Tibial nerve (tissue), 4 donors: ENCODE measurements at regions not wholly inside any gene's neighbourhood (a gene's known extent, or its start where the extent isn't known, plus 50 kb on each side); places are given as distances from the start of the nearest gene placed in this dataset.

Source experiments
- DNase-seq, 2 donors: peaks; one replicate each; pipeline ENCODE4 v3.0.0-alpha.2; 2019; ENCODE audit warnings: low spot score in 2 of 2
- H3K27ac ChIP-seq, 4 donors: fragments of 200-600 bp; sonication (generic) in 3 of 4; one replicate each; pipeline ENCODE4 v1.5.1; 2017 to 2019; ENCODE audit warnings: mild to moderate bottlenecking in 1 of 4
- H3K27me3 ChIP-seq, 2 donors: fragments of 200-600 bp; sonication (generic) in 1 of 2; one replicate each; pipeline versions ENCODE4 v1.5.1 to v1.6.0; 2017 to 2019
- H3K36me3 ChIP-seq, 3 donors: fragments of 200-600 bp; sonication (generic); one replicate each; pipeline ENCODE4 v1.5.1; 2018 to 2019
- H3K4me1 ChIP-seq, 4 donors: fragments of 200-600 bp; sonication (generic) in 3 of 4; one replicate each; pipeline ENCODE4 v1.5.1; 2017 to 2019
- H3K4me3 ChIP-seq, 4 donors: fragments of 200-600 bp; sonication (generic) in 3 of 4; one replicate each; pipeline ENCODE4 v1.5.1; 2017 to 2019; ENCODE audit warnings: mild to moderate bottlenecking in 1 of 4, moderate library complexity in 1 of 4
- H3K9me3 ChIP-seq, 4 donors: fragments of 200-600 bp; sonication (generic) in 3 of 4; one replicate each; pipeline ENCODE4 v1.5.1; 2017 to 2019
- CTCF ChIP-seq, 5 experiments: fragments of 200-600 bp in 3 of 5; fragments of 450-650 bp in 2 of 5; sonication (generic) in 3 of 5; IDR thresholded peaks; one replicate each; pipeline ENCODE4 v1.5.1; 2016 to 2019; ENCODE audit warnings: antibody characterized with exemption in 5 of 5, mild to moderate bottlenecking in 3 of 5, moderate library complexity in 2 of 5
- EP300 ChIP-seq, 2 donors: sonication (generic); formaldehyde crosslinking; IDR thresholded peaks; one replicate each; pipeline ENCODE4 v1.6.1; 2017; ENCODE audit warnings: antibody characterized with exemption in 2 of 2, mild to moderate bottlenecking in 1 of 2
- POLR2A ChIP-seq, 2 donors: fragments of 450-650 bp; IDR thresholded peaks; one replicate each; pipeline ENCODE4 v1.6.1; 2017; ENCODE audit warnings: antibody characterized with exemption in 2 of 2, mild to moderate bottlenecking in 2 of 2, moderate library complexity in 2 of 2
- WGBS, 2 donors: methylation state at CpG; one replicate each; pipeline ENCODE4 v1.1.5; 2018; 5-methylcytosine and 5-hydroxymethylcytosine counted together

GRCh38 chr11:13206086-13206640 lies 71.4 kb upstream of the BMAL1 start:
- TF ChIP-seq EP300 (IDR thresholded peaks at IDR 0.05) (no peak), CTCF (IDR thresholded peaks at IDR 0.05) (no peak), POLR2A (IDR thresholded peaks at IDR 0.05) (no peak)
- Histone ChIP-seq H3K4me1 (peaks cover 0 to 55% (median 25%) of the 10 kb centered on the region in 4 donors), H3K9me3 (peaks cover 0 to 2% (median 0%) of the 10 kb centered on the region in 4 donors), H3K36me3 (no peaks in the 10 kb centered on the region), H3K4me3 (no peak overlapping the region), H3K27me3 (no peaks in the 10 kb centered on the region), H3K27ac (peak overlapping the region in 2 of 4 donors; percentile 85 to 88)
- 60 to 96% methylated on average over 6 of the region's 6 CpGs for WGBS, 2 donors
- DNase-seq, result no peak

GRCh38 chr11:13207270-13207664 lies 70.3 kb upstream of the BMAL1 start:
- Histone ChIP-seq H3K36me3 (no peaks in the 10 kb centered on the region), H3K9me3 (no peaks in the 10 kb centered on the region), H3K27me3 (no peaks in the 10 kb centered on the region), H3K4me3 (peak overlapping the region in 2 of 4 donors; percentile 32 to 45), H3K27ac (peak overlapping the region; percentile 16 to 88 (median 74)), H3K4me1 (peaks cover 0 to 55% (median 25%) of the 10 kb centered on the region in 4 donors)
- DNase-seq, result no peak
- TF ChIP-seq POLR2A (IDR thresholded peaks at IDR 0.05) (no peak), CTCF (IDR thresholded peaks at IDR 0.05) (peak in 1 of 5 experiments; percentile 8), EP300 (IDR thresholded peaks at IDR 0.05) (no peak)
- WGBS, 2 donors, result 63 to 67% methylated on average over 3 of the region's 3 CpGs

- Histone ChIP-seq H3K27me3 (no peaks in the 10 kb centered on the region), H3K27ac (peak overlapping the region; percentile 16 to 88 (median 74)), H3K4me1 (peaks cover 0 to 55% (median 25%) of the 10 kb centered on the region in 4 donors), H3K36me3 (no peaks in the 10 kb centered on the region), H3K4me3 (peak overlapping the region in 3 of 4 donors; percentile 27 to 45 (median 32)), H3K9me3 (no peaks in the 10 kb centered on the region)
- WGBS, 2 donors, result 18% methylated on average over 16 of the region's 16 CpGs
- peak; percentile 14 to 27 for DNase-seq
- TF ChIP-seq POLR2A (IDR thresholded peaks at IDR 0.05), result no peak
- peak in 1 of 2 donors; percentile 86 for TF ChIP-seq EP300 (IDR thresholded peaks at IDR 0.05)
These were observed 69.7 kb upstream of the BMAL1 start for GRCh38 chr11:13207665-13208594.

DNA sequence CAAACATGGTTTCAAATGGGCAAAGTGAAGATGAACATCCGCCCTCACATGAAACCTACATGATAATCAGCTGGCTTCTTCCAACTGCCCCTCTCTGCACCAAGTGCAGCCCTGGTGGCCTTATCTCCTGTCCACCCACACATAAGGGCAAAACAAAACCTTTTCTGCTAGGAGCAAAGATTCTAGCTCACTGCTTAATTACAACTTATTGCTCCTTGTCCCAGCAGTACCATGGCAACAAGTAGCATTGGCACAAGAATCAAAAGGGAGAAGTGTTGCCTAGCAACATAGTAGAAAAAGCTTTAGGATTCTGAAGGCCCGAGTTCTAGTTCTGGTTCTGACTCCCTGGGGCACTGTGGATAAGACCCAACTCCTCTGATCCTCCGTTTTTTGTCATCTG lies 68.7 kb upstream of the BMAL1 start:
- Histone ChIP-seq H3K27ac (peak overlapping the region; percentile 16 to 88 (median 74)), H3K27me3 (no peaks in the 10 kb centered on the region), H3K4me1 (peaks cover 0 to 55% (median 25%) of the 10 kb centered on the region in 4 donors), H3K36me3 (no peaks in the 10 kb centered on the region), H3K9me3 (no peaks in the 10 kb centered on the region), H3K4me3 (no peak overlapping the region)
- no peak for TF ChIP-seq CTCF (IDR thresholded peaks at IDR 0.05)
- no peak for TF ChIP-seq EP300 (IDR thresholded peaks at IDR 0.05)
- TF ChIP-seq POLR2A (IDR thresholded peaks at IDR 0.05), result no peak
- WGBS, 2 donors, result 77 to 83% methylated on average over 3 of the region's 3 CpGs
- DNase-seq, result no peak

DNA sequence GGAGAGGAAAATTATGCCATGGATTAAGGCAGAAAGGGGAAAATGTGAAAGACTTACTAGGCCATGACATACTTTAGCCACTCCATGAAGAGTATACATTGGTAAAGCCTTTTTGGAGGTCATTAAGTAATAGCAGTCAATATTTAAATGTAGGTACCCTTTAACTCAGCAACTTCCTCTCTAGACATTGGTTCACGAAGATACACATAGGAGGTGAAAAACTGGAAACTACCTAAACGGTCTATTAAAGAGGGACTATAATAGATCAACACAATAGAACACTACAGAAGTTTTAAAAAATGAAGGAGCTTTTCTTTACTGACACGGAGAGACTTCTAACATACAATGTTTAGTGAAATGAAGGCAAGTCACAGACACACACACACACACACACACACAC lies 68.2 kb upstream of the BMAL1 start:
- no peak overlapping the region for H3K4me3 ChIP-seq
- no peaks in the 10 kb centered on the region for H3K27me3 ChIP-seq
- H3K27ac ChIP-seq, result peak overlapping the region in 2 of 4 donors; percentile 85 to 88
- TF ChIP-seq POLR2A (IDR thresholded peaks at IDR 0.05) (no peak), CTCF (IDR thresholded peaks at IDR 0.05) (no peak), EP300 (IDR thresholded peaks at IDR 0.05) (no peak)
- no peak for DNase-seq
- no peaks in the 10 kb centered on the region for H3K9me3 ChIP-seq
- 70 to 78% methylated on average over 3 of the region's 3 CpGs for WGBS, 2 donors
- no peaks in the 10 kb centered on the region for H3K36me3 ChIP-seq
- peaks cover 0 to 55% (median 25%) of the 10 kb centered on the region in 4 donors for H3K4me1 ChIP-seq
